CD4-positive, alpha-beta memory T cell (primary cell): ENCODE measurements at regions not wholly inside any gene's neighbourhood (a gene's known extent, or its start where the extent isn't known, plus 50 kb on each side); places are given as distances from the start of the nearest gene placed in this dataset.
"Not testable (repeated sequence)": the region's sequence is repeated elsewhere in the genome, so short reads cannot be mapped to it uniquely, and the experiment has no call there.

ENCODE experiments used
- CTCF ChIA-PET: fragments of 350-600 bp; sonication (Branson Sonifier 250); formaldehyde crosslinking; loops from one replicate; lab custom pipeline; 2021; ENCODE audit warnings: inconsistent platforms; ENCODE audit not compliant: partially characterized antibody; lab: Charles Lee
- POLR2A ChIA-PET: fragments of 350-600 bp; sonication (Branson Sonifier 250); formaldehyde crosslinking; loops from one replicate; lab custom pipeline; 2021; ENCODE audit not compliant: partially characterized antibody; lab: Charles Lee
- DNase-seq, 5 donors: peaks; one replicate each; pipeline versions ENCODE4 v3.0.0 to v3.0.0-alpha.2; 2020 to 2022; ENCODE audit warnings: mixed read lengths in 1 of 5
- H3K27ac ChIP-seq: one replicate; pipeline ENCODE4 v1.7.0; 2013; ENCODE audit warnings: low read depth, low read length
- H3K27me3 ChIP-seq: 2 replicates; pipeline ENCODE4 v1.7.0; 2013; ENCODE audit warnings: mild to moderate bottlenecking, low read length, moderate library complexity; ENCODE audit not compliant: insufficient read depth
- H3K36me3 ChIP-seq: 2 replicates; pipeline ENCODE4 v1.7.0; 2013; ENCODE audit warnings: mild to moderate bottlenecking, low read length, moderate library complexity; ENCODE audit not compliant: insufficient read depth
- H3K4me1 ChIP-seq: 2 replicates; pipeline ENCODE4 v1.7.0; 2013; ENCODE audit warnings: mild to moderate bottlenecking, low read length, moderate library complexity; ENCODE audit not compliant: insufficient read depth
- H3K4me3 ChIP-seq, 2 donors: one replicate each; pipeline ENCODE4 v1.7.0; 2013; ENCODE audit warnings: low read length in 2 of 2, mild to moderate bottlenecking in 1 of 2
- H3K9me3 ChIP-seq, 2 donors: one replicate each; pipeline ENCODE4 v1.7.0; 2013; ENCODE audit warnings: low read length in 2 of 2, control low read depth in 1 of 2; ENCODE audit not compliant: control insufficient read depth in 1 of 2
- H3K27ac Mint-ChIP-seq, 7 donors: one replicate each; pipeline ENCODE4 v1.8.0; 2020 to 2021; ENCODE audit warnings: mixed read lengths in 7 of 7, mild to moderate bottlenecking in 6 of 7, inconsistent platforms in 3 of 7, moderate library complexity in 3 of 7
- H3K27me3 Mint-ChIP-seq, 2 donors: one replicate each; pipeline ENCODE4 v1.8.0; 2020 to 2021; ENCODE audit warnings: mixed read lengths in 2 of 2
- H3K36me3 Mint-ChIP-seq, 2 donors: one replicate each; pipeline ENCODE4 v1.8.0; 2020 to 2021; ENCODE audit warnings: mixed read lengths in 2 of 2, inconsistent platforms in 1 of 2, mild to moderate bottlenecking in 1 of 2
- H3K4me1 Mint-ChIP-seq, 4 donors: one replicate each; pipeline ENCODE4 v1.8.0; 2020 to 2021; ENCODE audit warnings: mixed read lengths in 4 of 4, mild to moderate bottlenecking in 1 of 4
- H3K4me3 Mint-ChIP-seq, 8 donors: one replicate each; pipeline ENCODE4 v1.8.0; 2020 to 2021; ENCODE audit warnings: mixed read lengths in 8 of 8, mild to moderate bottlenecking in 7 of 8, moderate library complexity in 6 of 8, inconsistent platforms in 3 of 8
- H3K9me3 Mint-ChIP-seq, 8 donors: one replicate each; pipeline ENCODE4 v1.8.0; 2020 to 2021; ENCODE audit warnings: mixed read lengths in 8 of 8, mild to moderate bottlenecking in 5 of 8, inconsistent platforms in 3 of 8, moderate library complexity in 1 of 8
- intact Hi-C: fragments of 100-400 bp; cut with micrococcal nuclease; formaldehyde crosslinking; loops from one replicate; pipeline ENCODE4 v1.15.1; 2023

- intact Hi-C loops: no loop called here
- H3K27me3 Mint-ChIP-seq: no peaks in the 10 kb centered on the region
These were observed 428.0 kb downstream of the ACTL7B start for GRCh38 chr9:108427751-108428150.

GRCh38 chr9:108426421-108426940 is 429.3 kb downstream of the ACTL7B start:
- H3K27me3 Mint-ChIP-seq, H3K27ac Mint-ChIP-seq, POLR2A ChIA-PET, H3K4me1 ChIP-seq, intact Hi-C loops, DNase-seq, CTCF ChIA-PET, H3K4me3 ChIP-seq, H3K9me3 ChIP-seq, H3K27me3 ChIP-seq, H3K36me3 Mint-ChIP-seq, H3K27ac ChIP-seq, H3K36me3 ChIP-seq, H3K4me1 Mint-ChIP-seq: not testable (repeated sequence)
- peaks cover 3 to 32% (median 17%) of the 10 kb centered on the region in 8 donors for H3K9me3 Mint-ChIP-seq
- H3K4me3 Mint-ChIP-seq: peak overlapping the region in 1 of 8 donors; percentile 32

More at GRCh38 chr9:108427751-108428150, 428.0 kb downstream of the ACTL7B start:
- no peak overlapping the region for H3K4me3 Mint-ChIP-seq
- Histone ChIP-seq H3K27ac (no peak overlapping the region), H3K36me3 (no peaks in the 10 kb centered on the region), H3K4me3 (no peak overlapping the region), H3K27me3 (no peaks in the 10 kb centered on the region), H3K9me3 (no peaks in the 10 kb centered on the region), H3K4me1 (no peaks in the 10 kb centered on the region)
- no peaks in the 10 kb centered on the region for H3K36me3 Mint-ChIP-seq
- ChIA-PET POLR2A (no interaction called here), CTCF (no interaction called here)
- no peak overlapping the region for H3K27ac Mint-ChIP-seq
- peaks cover 3 to 34% (median 18%) of the 10 kb centered on the region in 8 donors for H3K9me3 Mint-ChIP-seq
- no peaks in the 10 kb centered on the region for H3K4me1 Mint-ChIP-seq
- no peak for DNase-seq

- H3K27me3 Mint-ChIP-seq: no peaks in the 10 kb centered on the region
- Histone ChIP-seq H3K4me3 (no peak overlapping the region), H3K27ac (no peak overlapping the region), H3K9me3 (no peaks in the 10 kb centered on the region), H3K4me1 (no peaks in the 10 kb centered on the region), H3K36me3 (no peaks in the 10 kb centered on the region), H3K27me3 (no peaks in the 10 kb centered on the region)
- H3K4me1 Mint-ChIP-seq: no peaks in the 10 kb centered on the region
- no peaks in the 10 kb centered on the region for H3K36me3 Mint-ChIP-seq
- peaks cover 3 to 13% (median 6%) of the 10 kb centered on the region in 8 donors for H3K9me3 Mint-ChIP-seq
- ChIA-PET POLR2A (no interaction called here), CTCF (no interaction called here)
- no peak overlapping the region for H3K4me3 Mint-ChIP-seq
- no peak for DNase-seq
- intact Hi-C loops: no loop called here
- H3K27ac Mint-ChIP-seq: no peak overlapping the region
These were observed 432.4 kb downstream of the ACTL7B start for GRCh38 chr9:108423433-108423832.

GRCh38 chr9:108419379-108419778 is 436.4 kb downstream of the ACTL7B start:
- no peak overlapping the region for H3K27ac ChIP-seq
- Mint-ChIP-seq H3K9me3 (peaks cover 0 to 5% (median 4%) of the 10 kb centered on the region in 8 donors), H3K27ac (no peak overlapping the region), H3K36me3 (no peaks in the 10 kb centered on the region), H3K4me1 (no peaks in the 10 kb centered on the region), H3K27me3 (no peaks in the 10 kb centered on the region), H3K4me3 (no peak overlapping the region)
- H3K36me3 ChIP-seq: no peaks in the 10 kb centered on the region
- no peak for DNase-seq
- H3K4me3 ChIP-seq: no peak overlapping the region
- H3K9me3 ChIP-seq: no peaks in the 10 kb centered on the region
- CTCF ChIA-PET: no interaction called here
- intact Hi-C loops: no loop called here
- POLR2A ChIA-PET: no interaction called here
- no peaks in the 10 kb centered on the region for H3K4me1 ChIP-seq
- no peaks in the 10 kb centered on the region for H3K27me3 ChIP-seq

- H3K36me3 Mint-ChIP-seq: no peaks in the 10 kb centered on the region
- H3K4me3 ChIP-seq: no peak overlapping the region
- ChIA-PET CTCF (no interaction called here), POLR2A (no interaction called here)
- DNase-seq: no peak
- no peaks in the 10 kb centered on the region for H3K27me3 Mint-ChIP-seq
- H3K4me1 Mint-ChIP-seq: no peaks in the 10 kb centered on the region
- H3K27me3 ChIP-seq: no peaks in the 10 kb centered on the region
- H3K27ac Mint-ChIP-seq: no peak overlapping the region
- H3K4me1 ChIP-seq: no peaks in the 10 kb centered on the region
- peaks cover 0 to 4% (median 3%) of the 10 kb centered on the region in 8 donors for H3K9me3 Mint-ChIP-seq
- intact Hi-C loops: no loop called here
- no peak overlapping the region for H3K27ac ChIP-seq
- no peaks in the 10 kb centered on the region for H3K9me3 ChIP-seq
- H3K36me3 ChIP-seq: no peaks in the 10 kb centered on the region
- no peak overlapping the region for H3K4me3 Mint-ChIP-seq
These were observed 438.1 kb downstream of the ACTL7B start for GRCh38 chr9:108417726-108418125.

GRCh38 chr9:108417312-108417711 is 438.5 kb downstream of the ACTL7B start:
- H3K36me3 ChIP-seq: no peaks in the 10 kb centered on the region
- H3K27ac ChIP-seq: no peak overlapping the region
- no peaks in the 10 kb centered on the region for H3K4me1 ChIP-seq
- Mint-ChIP-seq H3K9me3 (peaks cover 0 to 5% (median 3%) of the 10 kb centered on the region in 8 donors), H3K4me3 (no peak overlapping the region), H3K4me1 (no peaks in the 10 kb centered on the region), H3K27ac (no peak overlapping the region), H3K36me3 (no peaks in the 10 kb centered on the region), H3K27me3 (no peaks in the 10 kb centered on the region)
- no peaks in the 10 kb centered on the region for H3K27me3 ChIP-seq
- H3K4me3 ChIP-seq: no peak overlapping the region
- ChIA-PET CTCF (no interaction called here), POLR2A (no interaction called here)
- no peaks in the 10 kb centered on the region for H3K9me3 ChIP-seq
- intact Hi-C loops: no loop called here
- no peak for DNase-seq

GRCh38 chr9:108416324-108416723 is 439.5 kb downstream of the ACTL7B start:
- no peaks in the 10 kb centered on the region for H3K4me1 ChIP-seq
- no peak for DNase-seq
- H3K27ac ChIP-seq: no peak overlapping the region
- H3K36me3 Mint-ChIP-seq: no peaks in the 10 kb centered on the region
- no peak overlapping the region for H3K4me3 Mint-ChIP-seq
- H3K4me1 Mint-ChIP-seq: no peaks in the 10 kb centered on the region
- no peaks in the 10 kb centered on the region for H3K27me3 ChIP-seq
- ChIA-PET POLR2A (no interaction called here), CTCF (interaction anchor here (0.7 kb wide), 1 partner anchor 209 kb away, joined by 4 read pairs; no protein-coding TSS in a partner anchor)
- H3K4me3 ChIP-seq: no peak overlapping the region
- H3K9me3 ChIP-seq: no peaks in the 10 kb centered on the region
- intact Hi-C loops: no loop called here
- no peaks in the 10 kb centered on the region for H3K27me3 Mint-ChIP-seq
- H3K27ac Mint-ChIP-seq: no peak overlapping the region
- no peaks in the 10 kb centered on the region for H3K36me3 ChIP-seq
- peaks cover 0 to 7% (median 3%) of the 10 kb centered on the region in 8 donors for H3K9me3 Mint-ChIP-seq

GRCh38 chr9:108413809-108414208 is 442.0 kb downstream of the ACTL7B start:
- H3K4me3 ChIP-seq: no peak overlapping the region
- Mint-ChIP-seq H3K4me1 (no peaks in the 10 kb centered on the region), H3K4me3 (no peak overlapping the region), H3K27me3 (no peaks in the 10 kb centered on the region), H3K27ac (no peak overlapping the region), H3K9me3 (peaks cover 0 to 10% (median 3%) of the 10 kb centered on the region in 8 donors), H3K36me3 (no peaks in the 10 kb centered on the region)
- H3K36me3 ChIP-seq: no peaks in the 10 kb centered on the region
- intact Hi-C loops: no loop called here
- DNase-seq: no peak
- no peaks in the 10 kb centered on the region for H3K9me3 ChIP-seq
- ChIA-PET CTCF (no interaction called here), POLR2A (no interaction called here)
- no peaks in the 10 kb centered on the region for H3K27me3 ChIP-seq
- H3K27ac ChIP-seq: no peak overlapping the region
- H3K4me1 ChIP-seq: no peaks in the 10 kb centered on the region
